HG02852 (cell line): ENCODE measurements at regions not wholly inside any gene's neighbourhood (a gene's known extent, or its start where the extent isn't known, plus 50 kb on each side); places are given as distances from the start of the nearest gene placed in this dataset.

Experiments
- ATAC-seq: cut with Tn5 transposase; IDR thresholded peaks from one replicate; pipeline ENCODE4 v1.9.1; 2021; ENCODE audit warnings: mild to moderate bottlenecking, moderate library complexity; ENCODE audit not compliant: unreplicated experiment

GRCh38 chr20:52589251-52589812 lies 382.8 kb upstream of the TSHZ2 start:
- no peak for ATAC-seq

- ATAC-seq: no peak
Measured at GRCh38 chr20:52586660-52587059, 385.5 kb upstream of the TSHZ2 start.

GRCh38 chr20:52585333-52585732 lies 386.8 kb upstream of the TSHZ2 start:
- ATAC-seq: no peak

GRCh38 chr20:52578559-52578958 lies 387.0 kb upstream of the ZFP64 start:
- ATAC-seq: no peak

GRCh38 chr20:52577696-52578095 lies 386.1 kb upstream of the ZFP64 start:
- ATAC-seq: no peak

- no peak for ATAC-seq
Measured at GRCh38 chr20:52572687-52573086, 381.1 kb upstream of the ZFP64 start.

GRCh38 chr20:52569201-52569600 lies 377.6 kb upstream of the ZFP64 start:
- ATAC-seq: no peak

- no peak for ATAC-seq
Measured at GRCh38 chr20:52565614-52566013, 374.0 kb upstream of the ZFP64 start.

GRCh38 chr20:52564594-52564993 lies 373.0 kb upstream of the ZFP64 start:
- no peak for ATAC-seq

GRCh38 chr20:52552181-52552872 lies 360.7 kb upstream of the ZFP64 start:
- ATAC-seq: no peak

GRCh38 chr20:52542131-52542530 lies 350.6 kb upstream of the ZFP64 start:
- no peak for ATAC-seq

- ATAC-seq: no peak
Measured at GRCh38 chr20:52540509-52540908, 348.9 kb upstream of the ZFP64 start.

GRCh38 chr20:52539891-52540290 lies 348.3 kb upstream of the ZFP64 start:
- ATAC-seq: no peak

GRCh38 chr20:52536841-52537400 lies 345.3 kb upstream of the ZFP64 start:
- no peak for ATAC-seq

- ATAC-seq: no peak
Measured at GRCh38 chr20:52536040-52536439, 344.5 kb upstream of the ZFP64 start.

- ATAC-seq: no peak
Measured at GRCh38 chr20:52534616-52535015, 343.0 kb upstream of the ZFP64 start.

- ATAC-seq: no peak
Measured at GRCh38 chr20:52533401-52533800, 341.8 kb upstream of the ZFP64 start.

- no peak for ATAC-seq
Measured at GRCh38 chr20:52532674-52533073, 341.1 kb upstream of the ZFP64 start.

- no peak for ATAC-seq
Measured at GRCh38 chr20:52530571-52530970, 339.0 kb upstream of the ZFP64 start.

GRCh38 chr20:52529826-52530225 lies 338.2 kb upstream of the ZFP64 start:
- no peak for ATAC-seq

- no peak for ATAC-seq
Measured at GRCh38 chr20:52524861-52525260, 333.3 kb upstream of the ZFP64 start.

GRCh38 chr20:52518735-52519134 lies 327.2 kb upstream of the ZFP64 start:
- ATAC-seq: peak; percentile 88

- no peak for ATAC-seq
Measured at GRCh38 chr20:52515877-52516276, 324.3 kb upstream of the ZFP64 start.
